PC-3 (cell line): ENCODE measurements at regions not wholly inside any gene's neighbourhood (a gene's known extent, or its start where the extent isn't known, plus 50 kb on each side); places are given as distances from the start of the nearest gene placed in this dataset.

Experiments used
- EZH2 ChIP-seq: fragments of 300-600 bp; sonication (generic); IDR thresholded peaks from one replicate; pipeline ENCODE4 v1.6.1; 2017; ENCODE audit warnings: antibody characterized with exemption, mild to moderate bottlenecking, low read length; ENCODE audit not compliant: unreplicated experiment
- TF ChIP-seq, protein P1 (sequence below): fragments of 300-600 bp; sonication (generic); conservative IDR thresholded peaks from 2 replicates; pipeline ENCODE4 v1.5.1; 2017; ENCODE audit warnings: antibody characterized with exemption, low read depth, mild to moderate bottlenecking, low read length

- TF ChIP-seq, protein P1, sequence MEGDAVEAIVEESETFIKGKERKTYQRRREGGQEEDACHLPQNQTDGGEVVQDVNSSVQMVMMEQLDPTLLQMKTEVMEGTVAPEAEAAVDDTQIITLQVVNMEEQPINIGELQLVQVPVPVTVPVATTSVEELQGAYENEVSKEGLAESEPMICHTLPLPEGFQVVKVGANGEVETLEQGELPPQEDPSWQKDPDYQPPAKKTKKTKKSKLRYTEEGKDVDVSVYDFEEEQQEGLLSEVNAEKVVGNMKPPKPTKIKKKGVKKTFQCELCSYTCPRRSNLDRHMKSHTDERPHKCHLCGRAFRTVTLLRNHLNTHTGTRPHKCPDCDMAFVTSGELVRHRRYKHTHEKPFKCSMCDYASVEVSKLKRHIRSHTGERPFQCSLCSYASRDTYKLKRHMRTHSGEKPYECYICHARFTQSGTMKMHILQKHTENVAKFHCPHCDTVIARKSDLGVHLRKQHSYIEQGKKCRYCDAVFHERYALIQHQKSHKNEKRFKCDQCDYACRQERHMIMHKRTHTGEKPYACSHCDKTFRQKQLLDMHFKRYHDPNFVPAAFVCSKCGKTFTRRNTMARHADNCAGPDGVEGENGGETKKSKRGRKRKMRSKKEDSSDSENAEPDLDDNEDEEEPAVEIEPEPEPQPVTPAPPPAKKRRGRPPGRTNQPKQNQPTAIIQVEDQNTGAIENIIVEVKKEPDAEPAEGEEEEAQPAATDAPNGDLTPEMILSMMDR: no peak
- TF ChIP-seq EZH2: no peak
Observed at GRCh38 chr5:162391833-162392232, 324.3 kb downstream of the GABRG2 start.
